ENCODE measurements at regions not wholly inside any gene's neighbourhood (a gene's known extent, or its start where the extent isn't known, plus 50 kb on each side); places are given as distances from the start of the nearest gene placed in this dataset.

DNA sequence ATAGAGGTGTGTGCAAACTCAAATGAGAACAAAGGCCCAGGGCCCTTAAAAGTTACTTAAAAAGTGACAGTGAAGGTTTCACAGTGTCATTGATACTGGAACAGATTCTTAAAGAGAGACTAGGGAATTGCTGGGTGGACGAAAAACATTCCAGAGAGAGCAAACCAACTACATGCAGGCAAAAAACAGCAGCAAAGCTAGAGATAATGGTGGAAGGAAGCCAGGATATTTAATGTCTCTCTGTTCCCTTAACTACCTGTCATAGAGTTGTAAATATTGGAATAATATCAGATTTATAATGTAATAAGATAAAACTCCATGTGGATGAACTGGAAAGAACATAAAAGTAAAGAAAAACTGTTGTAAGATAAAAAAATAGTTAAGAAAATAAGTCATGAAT is 508.6 kb downstream of the TAF11L14 start:
- no peak for DNase-seq (ENCODE audit: low read depth)
- TF ChIP-seq, protein P1, sequence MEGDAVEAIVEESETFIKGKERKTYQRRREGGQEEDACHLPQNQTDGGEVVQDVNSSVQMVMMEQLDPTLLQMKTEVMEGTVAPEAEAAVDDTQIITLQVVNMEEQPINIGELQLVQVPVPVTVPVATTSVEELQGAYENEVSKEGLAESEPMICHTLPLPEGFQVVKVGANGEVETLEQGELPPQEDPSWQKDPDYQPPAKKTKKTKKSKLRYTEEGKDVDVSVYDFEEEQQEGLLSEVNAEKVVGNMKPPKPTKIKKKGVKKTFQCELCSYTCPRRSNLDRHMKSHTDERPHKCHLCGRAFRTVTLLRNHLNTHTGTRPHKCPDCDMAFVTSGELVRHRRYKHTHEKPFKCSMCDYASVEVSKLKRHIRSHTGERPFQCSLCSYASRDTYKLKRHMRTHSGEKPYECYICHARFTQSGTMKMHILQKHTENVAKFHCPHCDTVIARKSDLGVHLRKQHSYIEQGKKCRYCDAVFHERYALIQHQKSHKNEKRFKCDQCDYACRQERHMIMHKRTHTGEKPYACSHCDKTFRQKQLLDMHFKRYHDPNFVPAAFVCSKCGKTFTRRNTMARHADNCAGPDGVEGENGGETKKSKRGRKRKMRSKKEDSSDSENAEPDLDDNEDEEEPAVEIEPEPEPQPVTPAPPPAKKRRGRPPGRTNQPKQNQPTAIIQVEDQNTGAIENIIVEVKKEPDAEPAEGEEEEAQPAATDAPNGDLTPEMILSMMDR (IDR thresholded peaks at IDR 0.05; ENCODE audit: low read depth, low read length, missing control alignments): no peak
- no peak overlapping the region for H3K4me3 ChIP-seq (ENCODE audit: low read depth, low read length)

DNA sequence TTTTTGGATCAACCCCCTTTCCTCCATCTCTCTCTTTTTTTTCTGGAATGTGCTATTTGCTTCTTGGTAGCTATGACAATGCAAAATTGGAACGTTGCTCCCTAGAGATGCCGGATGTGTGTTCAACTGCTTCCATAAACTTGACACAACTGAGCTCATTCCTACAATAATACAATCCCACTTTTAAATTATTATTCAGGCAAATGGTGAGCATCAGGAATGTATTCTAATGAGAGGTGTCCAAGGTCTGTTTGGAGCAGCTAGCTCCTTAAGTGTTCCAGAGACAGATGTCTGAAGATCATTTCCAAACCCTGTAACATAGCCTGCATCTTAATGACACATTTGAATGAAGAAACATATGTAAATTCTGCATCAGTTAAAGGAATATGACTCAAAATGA is 518.4 kb downstream of the TAF11L14 start:
- H3K4me3 ChIP-seq (ENCODE audit: low read depth, low read length): no peak overlapping the region
- TF ChIP-seq, protein P1 (IDR thresholded peaks at IDR 0.05; ENCODE audit: low read depth, low read length, missing control alignments): no peak
- DNase-seq (ENCODE audit: low read depth): no peak

DNA sequence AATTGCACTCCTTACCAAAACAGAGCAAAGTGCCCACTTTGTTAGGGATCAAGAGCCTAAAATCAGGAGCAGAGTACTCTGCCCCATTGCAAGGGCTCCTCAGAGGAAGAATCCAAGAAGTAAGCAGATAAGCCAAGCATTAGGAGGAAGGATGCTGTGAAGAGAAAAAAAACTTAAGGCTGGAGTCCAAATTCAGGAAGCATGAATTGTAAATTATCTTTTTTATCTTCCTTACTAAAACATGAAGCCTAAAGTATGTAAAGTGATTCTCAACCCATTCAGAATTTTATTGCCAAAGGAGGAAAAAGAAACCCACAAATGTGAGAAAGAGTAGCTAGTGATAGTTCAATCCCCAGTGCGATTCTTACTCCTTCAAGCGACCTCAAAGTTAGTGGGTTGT is 523.9 kb downstream of the TAF11L14 start:
- no peak overlapping the region for H3K4me3 ChIP-seq (ENCODE audit: low read depth, low read length)
- DNase-seq (ENCODE audit: low read depth): no peak
- TF ChIP-seq, protein P1 (IDR thresholded peaks at IDR 0.05; ENCODE audit: low read depth, low read length, missing control alignments): no peak

DNA sequence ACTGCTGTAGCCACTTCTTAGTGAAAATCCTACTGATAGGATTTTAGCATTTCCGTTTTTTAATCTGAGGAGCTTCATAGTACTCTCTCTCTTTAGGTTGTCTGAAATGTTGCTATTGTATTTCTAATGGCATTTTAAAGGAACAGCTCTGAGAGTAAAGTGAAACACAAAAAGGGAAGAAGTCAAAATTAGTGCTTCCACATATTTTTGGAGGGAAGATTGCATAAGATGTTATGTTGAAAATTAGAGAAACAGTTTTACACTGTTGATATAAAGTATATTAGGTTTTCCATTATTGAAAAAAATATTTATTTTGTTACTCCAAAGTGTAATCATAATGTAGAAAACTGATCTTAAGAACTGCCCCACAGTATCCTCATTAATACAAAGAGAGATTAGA is 525.1 kb downstream of the TAF11L14 start:
- no peak for DNase-seq (ENCODE audit: low read depth)
- TF ChIP-seq, protein P1 (IDR thresholded peaks at IDR 0.05; ENCODE audit: low read depth, low read length, missing control alignments): no peak
- no peak overlapping the region for H3K4me3 ChIP-seq (ENCODE audit: low read depth, low read length)

DNA sequence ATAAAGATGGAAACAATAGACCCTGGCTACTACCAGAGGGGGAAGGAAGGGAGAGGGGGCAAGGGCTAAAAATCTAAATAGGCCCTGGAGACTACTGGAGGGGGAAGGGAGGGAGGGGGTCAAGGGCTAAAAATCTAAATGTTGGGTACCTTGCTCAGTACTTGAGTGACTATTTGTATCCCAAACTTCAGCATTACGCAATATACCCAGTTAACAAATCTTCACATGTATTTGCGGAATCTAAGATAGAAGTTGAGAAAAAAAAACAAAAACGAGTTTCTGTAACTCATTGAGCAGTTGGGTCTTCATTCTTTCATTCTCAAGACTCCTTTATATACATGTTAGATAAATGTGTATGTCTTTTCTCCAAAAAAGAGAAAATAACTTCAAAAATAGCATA is 537.4 kb downstream of the TAF11L14 start:
- no peak overlapping the region for H3K4me3 ChIP-seq (ENCODE audit: low read depth, low read length)
- no peak for DNase-seq (ENCODE audit: low read depth)
- TF ChIP-seq, protein P1 (IDR thresholded peaks at IDR 0.05; ENCODE audit: low read depth, low read length, missing control alignments): no peak

DNA sequence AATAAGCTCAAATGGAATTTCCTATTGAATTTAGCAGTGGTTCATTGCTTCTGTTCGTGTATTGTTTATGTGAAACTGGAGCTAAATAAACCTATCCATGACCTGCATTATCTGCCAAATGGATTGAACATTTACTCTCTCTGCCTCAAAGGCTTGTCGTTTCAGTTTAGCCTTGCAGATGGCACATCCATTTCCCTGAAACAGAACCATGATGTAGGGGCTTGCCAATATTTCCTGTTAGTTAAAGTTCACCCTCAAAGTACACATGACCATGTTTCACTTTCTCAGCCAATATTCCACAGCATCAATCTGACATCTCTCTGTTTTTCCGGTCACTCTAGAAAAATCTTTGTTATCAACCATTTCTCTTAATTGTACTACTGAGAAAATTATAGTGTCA is 545.3 kb downstream of the TAF11L14 start:
- no peak overlapping the region for H3K4me3 ChIP-seq (ENCODE audit: low read depth, low read length)
- no peak for DNase-seq (ENCODE audit: low read depth)
- TF ChIP-seq, protein P1 (IDR thresholded peaks at IDR 0.05; ENCODE audit: low read depth, low read length, missing control alignments): no peak

DNA sequence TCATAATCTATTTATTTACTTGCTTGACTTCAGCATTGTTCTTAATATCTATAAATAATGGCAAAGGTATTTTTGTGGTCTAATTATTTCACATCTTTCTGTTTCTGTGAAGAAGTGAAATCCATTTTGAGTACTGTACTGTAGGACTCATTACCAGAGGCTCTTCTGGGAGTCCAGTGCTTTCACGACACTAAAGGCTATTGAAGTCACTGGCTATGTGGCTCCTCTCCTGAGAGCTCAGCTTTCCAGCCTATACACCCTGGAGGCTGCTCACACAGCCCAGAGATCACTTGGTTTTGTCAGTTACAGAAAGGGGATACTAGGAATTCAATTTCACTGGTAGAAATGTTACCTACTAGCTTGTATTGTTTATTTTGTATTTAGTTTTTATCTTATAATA is 547.3 kb downstream of the TAF11L14 start:
- no peak overlapping the region for H3K4me3 ChIP-seq (ENCODE audit: low read depth, low read length)
- DNase-seq (ENCODE audit: low read depth): no peak
- TF ChIP-seq, protein P1 (IDR thresholded peaks at IDR 0.05; ENCODE audit: low read depth, low read length, missing control alignments): no peak

Measured in GM12864 (cell line).